GM13977 (cell line): ENCODE measurements at regions not wholly inside any gene's neighbourhood (a gene's known extent, or its start where the extent isn't known, plus 50 kb on each side); places are given as distances from the start of the nearest gene placed in this dataset.

Experiments
- DNase-seq: peaks from one replicate; pipeline ENCODE4 v3.0.0; 2012; ENCODE audit warnings: low spot score
- in situ Hi-C: fragments of 300-500 bp; cut with MboI; formaldehyde crosslinking; loops from one replicate; pipeline ENCODE4 v1.12.0; 2022; ENCODE audit warnings: low sequenced_read_pairs, low pct_unique_long_range_greater_than_20kb, mixed read lengths, inconsistent platforms; ENCODE audit not compliant: unreplicated experiment
- TF ChIP-seq, protein P1 (sequence below): IDR thresholded peaks from 2 replicates; pipeline ENCODE4 v1.5.1; 2012; ENCODE audit warnings: mild to moderate bottlenecking, control low read depth; ENCODE audit not compliant: insufficient read depth; ENCODE audit errors: extremely low read depth, missing control alignments

DNA sequence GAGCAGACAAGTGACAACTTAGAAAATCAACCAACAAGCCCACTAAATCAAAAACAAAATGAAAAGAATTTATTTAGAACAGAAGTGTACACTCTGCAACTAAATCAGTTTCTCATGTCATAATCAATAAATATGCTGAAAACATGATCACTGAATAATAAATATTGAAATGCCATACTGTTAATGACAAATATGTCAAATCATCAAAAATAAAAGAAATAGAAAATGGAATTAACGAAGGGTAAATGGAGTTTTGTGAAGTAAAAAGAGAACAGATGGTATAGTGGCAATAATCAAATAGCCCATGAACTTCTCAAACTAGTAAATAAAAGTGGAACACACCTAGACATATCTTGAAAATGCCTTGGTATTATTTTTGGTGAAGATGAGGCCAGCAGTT, 744.9 kb downstream of the TAF11L14 start:
- no peak for DNase-seq
- in situ Hi-C loops, result no loop called here

DNA sequence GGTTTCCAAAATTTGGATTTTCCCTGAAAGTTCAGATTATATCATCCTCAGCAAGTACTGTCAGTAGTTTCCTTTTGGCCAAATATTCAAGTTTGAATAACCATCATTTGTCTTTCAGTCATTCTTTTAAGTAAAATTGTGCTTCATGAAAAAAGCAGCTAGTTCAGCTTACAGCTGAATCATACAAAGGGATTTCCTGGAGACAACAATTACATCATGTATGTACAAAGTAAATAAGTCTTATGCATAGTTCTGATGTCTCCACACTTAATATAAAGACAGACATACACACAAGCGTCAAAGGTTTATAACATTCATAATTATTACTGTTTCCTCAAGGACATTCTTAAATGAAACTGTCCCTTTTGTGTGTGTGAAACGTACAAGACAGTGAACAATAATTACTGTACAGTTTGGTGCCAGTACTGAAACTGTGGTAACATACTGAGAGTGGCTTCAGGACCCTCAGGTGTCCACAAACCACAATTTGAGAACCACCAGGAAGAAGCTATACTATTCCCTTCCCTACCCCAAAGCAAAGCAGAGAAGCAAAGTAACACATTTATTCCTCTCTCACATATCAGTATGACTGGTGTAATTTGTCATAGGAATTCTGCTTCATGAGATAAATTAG, 746.6 kb downstream of the TAF11L14 start:
- in situ Hi-C loops, result no loop called here
- TF ChIP-seq, protein P1, sequence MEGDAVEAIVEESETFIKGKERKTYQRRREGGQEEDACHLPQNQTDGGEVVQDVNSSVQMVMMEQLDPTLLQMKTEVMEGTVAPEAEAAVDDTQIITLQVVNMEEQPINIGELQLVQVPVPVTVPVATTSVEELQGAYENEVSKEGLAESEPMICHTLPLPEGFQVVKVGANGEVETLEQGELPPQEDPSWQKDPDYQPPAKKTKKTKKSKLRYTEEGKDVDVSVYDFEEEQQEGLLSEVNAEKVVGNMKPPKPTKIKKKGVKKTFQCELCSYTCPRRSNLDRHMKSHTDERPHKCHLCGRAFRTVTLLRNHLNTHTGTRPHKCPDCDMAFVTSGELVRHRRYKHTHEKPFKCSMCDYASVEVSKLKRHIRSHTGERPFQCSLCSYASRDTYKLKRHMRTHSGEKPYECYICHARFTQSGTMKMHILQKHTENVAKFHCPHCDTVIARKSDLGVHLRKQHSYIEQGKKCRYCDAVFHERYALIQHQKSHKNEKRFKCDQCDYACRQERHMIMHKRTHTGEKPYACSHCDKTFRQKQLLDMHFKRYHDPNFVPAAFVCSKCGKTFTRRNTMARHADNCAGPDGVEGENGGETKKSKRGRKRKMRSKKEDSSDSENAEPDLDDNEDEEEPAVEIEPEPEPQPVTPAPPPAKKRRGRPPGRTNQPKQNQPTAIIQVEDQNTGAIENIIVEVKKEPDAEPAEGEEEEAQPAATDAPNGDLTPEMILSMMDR, result no peak
- DNase-seq, result no peak

More for the DNA sequence above, 744.9 kb downstream of the TAF11L14 start:
- TF ChIP-seq, protein P1, result no peak

DNA sequence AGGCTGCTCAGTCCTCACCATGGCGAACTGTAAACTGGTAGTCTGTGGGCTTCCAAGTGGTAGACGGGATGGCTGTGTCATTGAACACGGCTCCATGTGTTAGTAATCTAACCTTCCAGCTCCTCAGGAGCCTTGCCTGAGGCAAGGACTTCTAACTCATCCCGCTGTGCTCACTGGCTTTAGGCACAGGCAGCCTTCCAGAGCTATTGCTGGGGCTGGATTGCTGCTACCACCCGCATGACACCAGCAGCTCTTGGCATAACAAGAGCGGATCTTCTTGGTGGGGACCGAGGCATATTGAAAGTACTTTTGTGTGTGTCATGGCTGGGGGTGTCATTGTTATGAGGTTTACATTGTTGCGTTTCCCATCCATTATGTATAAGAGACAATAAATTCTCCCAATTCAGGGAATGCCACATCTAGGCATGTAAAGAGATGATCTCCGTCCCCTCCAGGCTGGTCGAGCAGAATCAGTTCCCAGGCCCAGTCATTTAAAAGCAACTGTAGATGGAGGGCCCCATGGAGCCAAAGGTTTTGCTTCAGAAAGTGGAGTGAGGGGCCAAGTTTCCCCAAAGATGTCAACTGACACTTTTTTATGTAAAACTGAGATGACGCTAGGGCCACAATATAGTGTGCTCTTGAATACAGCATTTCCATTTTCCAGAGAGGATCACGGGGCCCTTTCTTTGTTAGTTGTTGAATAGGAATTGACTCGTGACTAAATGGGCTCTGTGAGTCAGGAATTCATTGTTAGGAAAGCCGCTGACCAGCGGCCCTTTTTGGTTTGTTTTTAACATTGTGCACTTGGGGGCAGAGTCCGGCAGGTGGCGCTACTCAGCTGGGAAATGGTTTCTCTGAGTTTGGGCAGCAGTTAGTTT, 759.5 kb downstream of the TAF11L14 start:
- TF ChIP-seq, protein P1, result peak; percentile 91
- in situ Hi-C loops, result no loop called here
- peak; percentile 53 for DNase-seq

DNA sequence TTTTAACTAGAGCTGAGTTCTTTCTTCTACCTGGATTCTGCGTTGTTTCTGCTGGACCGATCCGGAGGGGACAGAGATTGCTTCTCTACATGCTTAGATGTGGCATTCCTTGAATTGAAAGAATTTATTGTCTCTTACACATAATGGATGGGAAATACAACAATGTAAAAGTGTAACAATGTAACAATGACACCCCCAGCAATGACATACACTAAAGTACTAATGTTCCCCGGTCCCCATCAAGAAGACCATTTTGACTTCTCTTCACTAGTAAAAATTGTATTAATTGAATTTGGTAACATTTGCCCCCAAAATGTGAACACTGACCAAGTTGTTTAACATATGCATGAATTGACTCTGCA, 760.2 kb downstream of the TAF11L14 start:
- in situ Hi-C loops, result no loop called here
- TF ChIP-seq, protein P1, result no peak
- DNase-seq, result no peak

DNA sequence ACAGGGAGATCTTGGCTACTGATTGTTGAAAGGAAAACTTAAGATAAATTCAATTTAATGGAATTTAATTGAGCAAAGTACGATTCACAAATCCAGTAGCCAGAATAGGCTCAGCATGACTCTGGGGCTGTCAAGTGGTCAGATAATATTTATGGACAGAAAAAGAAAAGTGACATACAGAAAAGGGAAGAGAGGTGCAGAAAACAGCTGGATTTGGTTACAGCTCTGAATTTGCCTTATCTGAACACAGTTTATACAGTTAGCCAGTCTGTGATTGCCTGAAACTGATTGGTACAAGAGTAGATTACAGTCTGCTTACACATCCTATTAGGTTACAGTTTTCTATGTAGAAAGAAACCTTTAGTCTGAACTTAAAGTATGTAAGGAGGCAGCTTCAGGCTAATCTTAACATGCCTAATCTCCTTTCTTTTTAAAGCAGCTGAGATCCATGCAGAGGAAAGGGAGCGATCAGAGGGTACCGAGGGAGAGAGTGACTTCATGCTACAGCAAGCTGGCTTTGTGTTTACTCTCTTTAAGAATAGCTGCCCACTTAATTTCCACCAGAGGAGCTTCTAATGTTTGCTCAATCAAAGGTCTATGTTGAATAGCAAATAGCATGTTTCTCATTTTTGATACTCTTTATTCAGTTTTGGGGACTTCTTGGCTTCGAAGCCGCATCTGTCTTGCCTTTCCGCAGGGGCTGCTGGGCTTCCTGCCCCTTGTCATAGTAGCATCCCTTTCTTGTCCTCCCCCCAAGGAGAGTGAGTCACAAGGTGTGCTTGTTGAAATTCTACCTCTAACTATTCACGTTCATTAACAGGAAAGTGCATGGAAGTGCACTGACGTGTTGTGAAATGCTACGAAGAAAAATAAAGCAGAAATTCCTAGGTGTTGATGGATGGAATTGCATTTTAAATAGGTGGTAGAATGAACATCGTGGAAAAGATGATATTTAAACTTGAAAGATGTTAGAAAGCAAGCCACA, 761.2 kb downstream of the TAF11L14 start:
- DNase-seq, result no peak
- TF ChIP-seq, protein P1, result no peak
- in situ Hi-C loops, result no loop called here

DNA sequence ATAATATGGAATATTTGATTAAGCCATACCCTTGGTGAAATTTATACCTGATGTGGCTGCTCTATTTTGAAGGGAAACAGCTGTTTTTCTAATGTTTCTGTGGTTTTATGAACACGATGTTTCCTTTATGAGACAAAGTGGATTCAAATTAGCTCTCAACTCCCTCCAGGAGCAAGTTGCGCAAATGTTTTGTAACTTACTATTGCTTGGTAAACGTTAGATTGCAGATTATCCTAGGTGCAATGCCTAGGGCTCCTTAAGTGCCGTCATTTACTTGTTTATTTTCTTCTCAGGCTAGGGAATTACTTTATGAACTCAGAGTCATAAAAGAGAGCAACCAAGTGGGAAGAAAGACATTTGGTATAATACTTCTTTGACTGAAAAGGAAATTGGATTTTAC, 763.1 kb downstream of the TAF11L14 start:
- no peak for DNase-seq
- TF ChIP-seq, protein P1, result no peak
- in situ Hi-C loops, result no loop called here
